ENCODE measurements at regions not wholly inside any gene's neighbourhood (a gene's known extent, or its start where the extent isn't known, plus 50 kb on each side); places are given as distances from the start of the nearest gene placed in this dataset.
"Not testable (repeated sequence)": the region's sequence is repeated elsewhere in the genome, so short reads cannot be mapped to it uniquely, and the experiment has no call there.

GRCh38 chr12:65742018-65743010, 82.0 kb upstream of the HMGA2 start:
- DNase-seq = peak; percentile 79

GRCh38 chr12:65744236-65744840, 79.9 kb upstream of the HMGA2 start:
- not testable (repeated sequence) for DNase-seq

GRCh38 chr12:65747338-65747737, 76.9 kb upstream of the HMGA2 start:
- DNase-seq = no peak

GRCh38 chr12:65748332-65748731, 76.0 kb upstream of the HMGA2 start:
- no peak for DNase-seq

GRCh38 chr12:65754290-65754689, 70.0 kb upstream of the HMGA2 start:
- no peak for DNase-seq

GRCh38 chr12:65754744-65755595, 69.3 kb upstream of the HMGA2 start:
- no peak for DNase-seq

- DNase-seq = no peak
Measured at GRCh38 chr12:65755596-65755978, 68.7 kb upstream of the HMGA2 start.

- no peak for DNase-seq
Measured at GRCh38 chr12:65756267-65756666, 68.0 kb upstream of the HMGA2 start.

GRCh38 chr12:65756956-65757511, 67.2 kb upstream of the HMGA2 start:
- DNase-seq = no peak

GRCh38 chr12:65758401-65758800, 65.9 kb upstream of the HMGA2 start:
- DNase-seq = no peak

GRCh38 chr12:65759735-65760134, 64.5 kb upstream of the HMGA2 start:
- DNase-seq = no peak

GRCh38 chr12:65761301-65761700, 63.0 kb upstream of the HMGA2 start:
- no peak for DNase-seq

GRCh38 chr12:65764325-65764724, 60.0 kb upstream of the HMGA2 start:
- no peak for DNase-seq

- no peak for DNase-seq
Measured at GRCh38 chr12:65765436-65765813, 58.9 kb upstream of the HMGA2 start.

GRCh38 chr12:65769880-65770279, 54.4 kb upstream of the HMGA2 start:
- DNase-seq = no peak

Data from femur (tissue), 1 donor.